ENCODE measurements at regions not wholly inside any gene's neighbourhood (a gene's known extent, or its start where the extent isn't known, plus 50 kb on each side); places are given as distances from the start of the nearest gene placed in this dataset.
"Not testable (repeated sequence)": the region's sequence is repeated elsewhere in the genome, so short reads cannot be mapped to it uniquely, and the experiment has no call there.

- no peak for DNase-seq (ENCODE audit: low spot score)
Measured at GRCh38 chr7:27412164-27412563, 169.6 kb downstream of the EVX1 start.

DNA sequence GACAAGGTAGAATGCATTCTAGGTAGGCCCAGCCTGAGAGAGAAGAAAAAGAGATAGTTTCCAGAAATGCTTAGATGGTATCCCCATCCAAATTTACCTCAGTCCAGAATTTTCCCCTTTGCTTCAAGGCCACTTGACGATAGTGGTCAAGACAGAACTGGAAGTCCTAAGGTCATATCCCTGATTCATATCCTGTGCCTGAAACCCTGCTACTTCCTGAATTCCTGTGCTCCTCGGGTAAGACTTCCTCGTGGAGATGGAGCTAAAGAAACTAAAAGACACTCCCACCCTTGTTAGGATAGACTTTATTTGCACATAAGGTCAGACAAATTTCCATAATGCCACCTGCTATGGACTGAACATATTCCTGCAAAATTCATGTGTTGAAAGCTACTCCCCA, 175.9 kb downstream of the EVX1 start:
- DNase-seq (ENCODE audit: low spot score), result no peak

DNA sequence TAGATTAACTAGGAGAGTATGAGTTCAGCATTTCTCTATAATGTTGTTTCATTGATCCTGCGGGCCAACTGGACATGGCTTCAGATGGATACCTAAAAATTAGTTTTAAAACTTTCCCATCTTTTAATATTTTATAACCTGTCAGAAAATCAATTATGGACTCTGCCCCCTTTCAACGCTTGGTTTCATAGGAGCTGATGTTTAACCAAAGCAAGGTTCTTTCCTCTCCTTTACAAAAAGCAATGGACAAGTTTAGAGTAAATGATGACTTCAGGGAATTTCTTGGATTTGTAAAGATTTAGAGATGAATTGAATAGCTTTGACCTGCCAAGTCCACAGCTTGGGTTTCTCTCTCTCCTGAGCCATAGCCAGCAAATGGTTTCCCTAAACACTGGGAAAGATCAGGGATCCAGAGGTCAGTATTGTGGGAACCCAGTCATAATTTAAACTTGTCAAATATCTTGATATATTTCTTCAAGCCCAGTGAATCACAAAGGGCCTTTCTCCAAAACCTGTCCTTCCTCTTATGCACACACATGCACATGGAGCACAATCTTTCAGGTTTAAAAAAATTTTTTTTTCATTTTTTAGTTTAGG, 177.1 kb downstream of the EVX1 start:
- DNase-seq (ENCODE audit: low spot score), result no peak

GRCh38 chr7:27420702-27421101, 178.1 kb downstream of the EVX1 start:
- DNase-seq (ENCODE audit: low spot score), result no peak

DNA sequence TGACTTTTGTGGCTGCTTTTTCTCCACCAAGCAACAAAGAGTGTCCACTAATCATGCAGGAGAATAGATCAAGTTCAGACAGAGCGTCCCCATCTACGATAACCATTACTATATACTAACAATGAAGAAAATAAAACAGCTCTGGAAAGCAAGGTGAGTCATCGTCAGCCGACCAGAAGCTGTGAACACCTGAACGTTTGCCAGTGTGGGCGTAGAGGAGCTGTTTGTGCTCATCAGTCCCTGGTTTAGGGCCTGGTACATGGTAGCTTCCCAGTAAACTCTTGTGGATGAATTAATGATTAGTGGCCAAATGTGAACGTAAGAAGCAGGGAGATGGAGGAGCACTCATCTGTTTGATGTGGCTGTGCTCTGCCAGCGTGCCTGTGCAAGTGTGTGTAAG, 180.7 kb downstream of the EVX1 start:
- no peak for DNase-seq (ENCODE audit: low spot score)

DNA sequence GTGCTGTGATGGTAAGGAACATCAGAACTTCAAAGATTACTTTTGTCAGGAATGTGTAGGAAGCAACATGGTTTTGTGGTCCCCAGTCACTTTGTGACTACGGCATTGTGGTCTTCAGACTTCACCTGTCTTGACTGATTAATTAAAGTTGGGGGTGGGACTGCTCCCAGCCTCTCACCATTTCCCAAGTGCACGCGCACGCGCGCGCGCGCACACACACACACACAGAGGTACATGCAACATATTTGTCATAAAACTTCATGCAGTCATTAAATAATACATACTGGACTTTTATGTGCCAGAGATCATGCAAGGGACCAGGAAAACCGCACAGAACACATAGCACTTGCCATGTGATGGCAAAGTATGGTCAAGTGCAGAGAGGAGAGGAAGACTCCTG, 181.2 kb downstream of the EVX1 start:
- DNase-seq (ENCODE audit: low spot score), result no peak

DNA sequence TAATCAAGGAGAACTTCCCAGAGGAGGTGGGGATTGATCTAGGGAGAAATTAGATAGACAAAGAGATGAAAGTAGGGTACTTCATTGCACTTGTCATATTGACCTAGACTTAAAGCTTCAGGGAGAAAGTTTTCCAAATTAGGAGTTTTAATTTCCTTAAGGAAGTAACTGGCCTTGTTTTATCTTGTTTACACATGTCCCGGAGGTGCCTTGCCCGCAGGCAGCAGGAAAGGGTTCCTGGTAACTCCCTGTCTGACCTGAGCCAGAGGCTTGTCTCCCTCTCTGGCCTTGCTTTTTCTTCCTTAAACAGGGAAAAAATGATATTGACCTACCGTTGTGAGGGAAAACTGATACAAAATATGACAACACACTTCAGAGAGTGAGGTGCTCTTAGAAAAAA, 181.6 kb downstream of the EVX1 start:
- DNase-seq (ENCODE audit: low spot score), result no peak

DNA sequence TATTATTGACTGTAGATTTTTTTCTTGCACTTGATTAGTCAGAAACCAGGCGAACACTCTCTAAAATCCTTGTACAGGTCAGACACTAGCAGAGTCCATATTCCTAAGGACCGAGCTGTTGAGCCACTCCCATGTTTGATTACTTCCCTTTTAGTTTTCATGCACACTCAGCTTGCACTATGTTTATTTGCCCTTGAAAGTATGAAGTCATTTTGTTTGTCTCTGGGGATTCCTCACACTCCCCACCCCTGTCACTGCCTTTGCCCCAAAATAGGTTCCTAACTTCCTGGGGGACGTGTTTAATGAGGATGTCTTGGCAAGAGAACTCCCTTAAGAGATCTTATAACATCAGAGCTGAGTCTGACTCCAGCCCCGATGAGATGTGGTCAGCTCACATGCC, 182.1 kb downstream of the EVX1 start:
- no peak for DNase-seq (ENCODE audit: low spot score)

GRCh38 chr7:27427416-27427815, 184.8 kb downstream of the EVX1 start:
- DNase-seq (ENCODE audit: low spot score), result no peak

DNA sequence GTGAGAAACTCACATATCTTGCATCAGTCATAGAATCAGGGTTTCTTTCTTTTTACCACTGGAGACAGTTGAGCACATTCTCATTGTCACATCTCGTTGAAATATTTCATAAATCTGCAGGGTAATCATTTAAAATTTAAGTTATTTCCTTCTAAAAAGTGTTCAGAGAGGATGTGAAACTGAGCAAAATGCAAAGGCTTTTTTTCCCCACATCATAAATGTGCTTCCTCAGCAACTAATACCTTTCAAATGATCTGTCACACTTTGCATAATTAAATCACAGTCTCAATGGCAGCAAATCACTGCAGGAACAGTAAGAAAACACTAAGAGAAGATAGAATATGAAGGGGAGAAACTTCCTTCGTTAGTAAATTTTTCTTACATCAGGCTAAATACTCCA, 187.5 kb downstream of the EVX1 start:
- no peak for DNase-seq (ENCODE audit: low spot score)

GRCh38 chr7:27431465-27431864, 188.9 kb downstream of the EVX1 start:
- no peak for DNase-seq (ENCODE audit: low spot score)

GRCh38 chr7:27433581-27433980, 191.0 kb downstream of the EVX1 start:
- no peak for DNase-seq (ENCODE audit: low spot score)

GRCh38 chr7:27434756-27435400, 192.3 kb downstream of the EVX1 start:
- DNase-seq (ENCODE audit: low spot score), result no peak

GRCh38 chr7:27435461-27435860, 192.9 kb downstream of the EVX1 start:
- DNase-seq (ENCODE audit: low spot score), result no peak

DNA sequence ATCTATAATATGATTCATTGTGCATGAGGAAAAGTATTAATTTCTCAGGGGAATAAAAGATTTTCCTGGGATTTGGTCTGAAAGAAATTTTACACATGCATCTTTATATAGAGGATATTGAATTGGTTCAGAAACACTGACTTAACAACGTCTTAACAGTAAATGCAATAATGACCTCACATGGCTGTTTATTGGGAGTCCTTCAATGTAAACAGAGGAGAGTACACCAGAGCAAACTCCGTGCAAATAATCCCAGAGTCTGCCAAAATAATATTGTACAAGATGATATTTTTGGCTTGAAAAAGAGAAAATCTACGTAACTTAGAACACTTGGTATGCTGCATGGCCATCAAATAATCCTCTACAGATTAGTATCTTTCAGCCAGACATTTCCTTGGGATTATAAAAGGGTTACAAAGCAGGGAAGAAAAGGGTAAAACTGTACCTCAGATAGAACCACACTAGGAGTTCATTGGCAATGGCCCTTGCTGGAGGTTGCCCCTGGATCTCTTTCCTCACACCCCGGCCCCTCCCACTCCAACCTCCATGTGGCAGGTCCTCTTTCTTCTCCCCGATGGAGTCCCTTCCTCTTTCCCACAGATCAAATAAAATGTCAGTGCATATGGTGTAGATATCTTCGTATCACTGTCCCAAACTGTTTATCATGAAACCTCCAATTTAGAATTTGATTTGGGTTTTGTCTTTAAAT, 196.4 kb downstream of the EVX1 start:
- no peak for DNase-seq (ENCODE audit: low spot score)

GRCh38 chr7:27442455-27442854, 199.9 kb downstream of the EVX1 start:
- no peak for DNase-seq (ENCODE audit: low spot score)

DNA sequence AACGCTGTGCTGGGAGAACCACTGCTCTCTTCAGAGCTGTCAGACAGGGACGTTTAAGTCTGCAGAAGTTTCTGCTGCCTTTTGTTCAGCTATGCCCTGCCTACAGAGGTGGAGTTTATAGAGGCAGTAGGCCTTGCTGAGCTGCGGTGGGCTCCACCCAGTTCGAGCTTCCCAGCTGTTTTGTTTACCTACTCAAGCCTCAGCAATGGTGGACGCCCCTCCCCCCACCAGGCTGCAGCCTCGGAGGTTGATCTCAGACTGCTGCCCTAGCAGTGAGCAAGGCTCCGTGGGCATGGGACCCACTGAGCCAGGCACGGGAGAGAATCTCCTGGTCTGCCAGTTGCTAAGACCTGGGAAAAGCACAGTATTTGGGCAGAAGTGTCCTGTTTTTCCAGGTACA, 206.4 kb downstream of the EVX1 start:
- not testable (repeated sequence) for DNase-seq (ENCODE audit: low spot score)

- DNase-seq (ENCODE audit: low spot score), result no peak
Measured at GRCh38 chr7:27453702-27454405, 208.8 kb downstream of the HIBADH start.

- DNase-seq (ENCODE audit: low spot score), result not testable (repeated sequence)
Measured at GRCh38 chr7:27457120-27457519, 205.6 kb downstream of the HIBADH start.

- DNase-seq (ENCODE audit: low spot score), result not testable (repeated sequence)
Measured at GRCh38 chr7:27457603-27458565, 204.8 kb downstream of the HIBADH start.

GRCh38 chr7:27459021-27459730, 203.5 kb downstream of the HIBADH start:
- DNase-seq (ENCODE audit: low spot score), result no peak

Measured in cerebellar cortex (tissue), 1 donor.